NB4 (cell line): ENCODE measurements at regions not wholly inside any gene's neighbourhood (a gene's known extent, or its start where the extent isn't known, plus 50 kb on each side); places are given as distances from the start of the nearest gene placed in this dataset.

ENCODE experiments used
- MYC ChIP-seq: IDR thresholded peaks from 2 replicates; pipeline ENCODE4 v1.6.1; 2011; ENCODE audit warnings: low read depth, low read length
- POLR2A ChIP-seq: IDR thresholded peaks from 2 replicates; pipeline ENCODE4 v1.6.1; 2011; ENCODE audit warnings: mild to moderate bottlenecking; ENCODE audit not compliant: insufficient read length; ENCODE audit errors: extremely low read depth
- TF ChIP-seq, protein P1 (sequence below): IDR thresholded peaks from one replicate; pipeline ENCODE4 v1.5.1; 2012; ENCODE audit warnings: low read depth, low read length

DNA sequence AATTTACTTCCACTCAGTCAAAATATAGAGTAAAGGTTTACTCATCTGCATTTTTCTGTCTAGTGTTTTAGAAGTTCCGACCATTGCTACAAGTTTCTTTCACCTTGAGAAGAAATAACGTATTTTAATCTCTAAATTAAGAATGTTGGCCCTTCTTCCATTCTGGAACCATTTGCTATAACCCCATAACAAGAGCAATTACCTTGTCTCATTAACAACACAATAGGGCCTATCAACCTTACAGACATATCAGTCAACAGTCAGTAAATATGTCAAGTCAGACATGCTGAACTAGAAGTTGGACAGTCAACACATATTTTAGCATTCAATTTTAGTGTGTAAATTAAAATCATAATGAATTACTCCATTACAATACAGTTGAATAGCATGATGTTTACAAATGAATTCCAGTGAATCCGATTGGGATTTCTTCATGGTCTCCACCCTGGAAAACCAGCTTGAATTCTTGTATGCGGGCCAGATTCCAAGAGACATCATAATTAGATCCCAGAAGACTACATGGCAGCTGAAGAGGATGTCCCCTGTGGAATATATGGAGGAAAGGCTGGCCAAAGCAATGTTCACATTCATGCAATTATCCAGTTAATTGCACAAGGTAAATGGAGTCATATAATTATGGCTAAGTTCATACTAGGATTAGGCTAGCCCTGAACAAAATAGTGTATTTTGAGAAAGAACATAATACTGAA lies 196.2 kb upstream of the TARS1 start:
- TF ChIP-seq, protein P1, sequence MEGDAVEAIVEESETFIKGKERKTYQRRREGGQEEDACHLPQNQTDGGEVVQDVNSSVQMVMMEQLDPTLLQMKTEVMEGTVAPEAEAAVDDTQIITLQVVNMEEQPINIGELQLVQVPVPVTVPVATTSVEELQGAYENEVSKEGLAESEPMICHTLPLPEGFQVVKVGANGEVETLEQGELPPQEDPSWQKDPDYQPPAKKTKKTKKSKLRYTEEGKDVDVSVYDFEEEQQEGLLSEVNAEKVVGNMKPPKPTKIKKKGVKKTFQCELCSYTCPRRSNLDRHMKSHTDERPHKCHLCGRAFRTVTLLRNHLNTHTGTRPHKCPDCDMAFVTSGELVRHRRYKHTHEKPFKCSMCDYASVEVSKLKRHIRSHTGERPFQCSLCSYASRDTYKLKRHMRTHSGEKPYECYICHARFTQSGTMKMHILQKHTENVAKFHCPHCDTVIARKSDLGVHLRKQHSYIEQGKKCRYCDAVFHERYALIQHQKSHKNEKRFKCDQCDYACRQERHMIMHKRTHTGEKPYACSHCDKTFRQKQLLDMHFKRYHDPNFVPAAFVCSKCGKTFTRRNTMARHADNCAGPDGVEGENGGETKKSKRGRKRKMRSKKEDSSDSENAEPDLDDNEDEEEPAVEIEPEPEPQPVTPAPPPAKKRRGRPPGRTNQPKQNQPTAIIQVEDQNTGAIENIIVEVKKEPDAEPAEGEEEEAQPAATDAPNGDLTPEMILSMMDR: no peak
- TF ChIP-seq MYC (no peak), POLR2A (no peak)
